Testis (tissue), 2 donors: ENCODE measurements at regions not wholly inside any gene's neighbourhood (a gene's known extent, or its start where the extent isn't known, plus 50 kb on each side); places are given as distances from the start of the nearest gene placed in this dataset.
"Not testable (repeated sequence)": the region's sequence is repeated elsewhere in the genome, so short reads cannot be mapped to it uniquely, and the experiment has no call there.

Experiments
- DNase-seq: peaks from one replicate; pipeline ENCODE4 v3.0.0-alpha.2; 2019
- H3K27ac ChIP-seq, 2 donors: fragments of 200-600 bp; sonication (generic); one replicate each; pipeline ENCODE4 v1.5.1; 2019
- H3K27me3 ChIP-seq: fragments of 200-600 bp; sonication (generic); one replicate; pipeline ENCODE4 v1.5.1; 2019
- H3K36me3 ChIP-seq: fragments of 200-600 bp; sonication (generic); one replicate; pipeline ENCODE4 v1.5.1; 2017; ENCODE audit warnings: low read depth; ENCODE audit errors: missing control alignments
- H3K4me1 ChIP-seq: fragments of 200-600 bp; sonication (generic); one replicate; pipeline ENCODE4 v1.5.1; 2019
- H3K4me3 ChIP-seq, 2 donors: fragments of 200-600 bp; sonication (generic); one replicate each; pipeline ENCODE4 v1.5.1; 2017 to 2019
- H3K9me3 ChIP-seq: fragments of 200-600 bp; sonication (generic); one replicate; pipeline ENCODE4 v1.5.1; 2017
- POLR2A ChIP-seq: fragments of 450-650 bp; IDR thresholded peaks from one replicate; pipeline ENCODE4 v1.6.1; 2017; ENCODE audit warnings: antibody characterized with exemption, mild to moderate bottlenecking, moderate library complexity
- WGBS, 2 donors: methylation state at CpG; one replicate each; pipeline ENCODE4 v1.1.5; 2018; 5-methylcytosine and 5-hydroxymethylcytosine counted together
- intact Hi-C: fragments of 100-400 bp; cut with DNase I; formaldehyde crosslinking; loops from one replicate; pipeline ENCODE4 v1.15.1; 2023; ENCODE audit warnings: low total_unique reads
- TF ChIP-seq, protein P1 (sequence below), 3 experiments: fragments of 450-650 bp in 2 of 3; fragments of 200-600 bp in 1 of 3; sonication (generic) in 1 of 3; IDR thresholded peaks; one replicate each; pipeline ENCODE4 v1.5.1; 2016 to 2019; ENCODE audit warnings: antibody characterized with exemption in 3 of 3, mild to moderate bottlenecking in 2 of 3, moderate library complexity in 1 of 3

GRCh38 chrX:114058988-114059418 lies 524.9 kb upstream of the HTR2C start:
- H3K4me3 ChIP-seq = no peak overlapping the region
- WGBS, 2 donors = 74 to 90% methylated on average over 6 to 15 of the region's 15 CpGs
- intact Hi-C loops = no loop called here
- TF ChIP-seq POLR2A = no peak
- TF ChIP-seq, protein P1, sequence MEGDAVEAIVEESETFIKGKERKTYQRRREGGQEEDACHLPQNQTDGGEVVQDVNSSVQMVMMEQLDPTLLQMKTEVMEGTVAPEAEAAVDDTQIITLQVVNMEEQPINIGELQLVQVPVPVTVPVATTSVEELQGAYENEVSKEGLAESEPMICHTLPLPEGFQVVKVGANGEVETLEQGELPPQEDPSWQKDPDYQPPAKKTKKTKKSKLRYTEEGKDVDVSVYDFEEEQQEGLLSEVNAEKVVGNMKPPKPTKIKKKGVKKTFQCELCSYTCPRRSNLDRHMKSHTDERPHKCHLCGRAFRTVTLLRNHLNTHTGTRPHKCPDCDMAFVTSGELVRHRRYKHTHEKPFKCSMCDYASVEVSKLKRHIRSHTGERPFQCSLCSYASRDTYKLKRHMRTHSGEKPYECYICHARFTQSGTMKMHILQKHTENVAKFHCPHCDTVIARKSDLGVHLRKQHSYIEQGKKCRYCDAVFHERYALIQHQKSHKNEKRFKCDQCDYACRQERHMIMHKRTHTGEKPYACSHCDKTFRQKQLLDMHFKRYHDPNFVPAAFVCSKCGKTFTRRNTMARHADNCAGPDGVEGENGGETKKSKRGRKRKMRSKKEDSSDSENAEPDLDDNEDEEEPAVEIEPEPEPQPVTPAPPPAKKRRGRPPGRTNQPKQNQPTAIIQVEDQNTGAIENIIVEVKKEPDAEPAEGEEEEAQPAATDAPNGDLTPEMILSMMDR (IDR thresholded peaks at IDR 0.05) = no peak
- no peaks in the 10 kb centered on the region for H3K4me1 ChIP-seq
- no peaks in the 10 kb centered on the region for H3K9me3 ChIP-seq
- H3K27me3 ChIP-seq = no peaks in the 10 kb centered on the region
- H3K36me3 ChIP-seq = no peaks in the 10 kb centered on the region
- no peak for DNase-seq
- no peak overlapping the region for H3K27ac ChIP-seq

GRCh38 chrX:114057422-114057821 lies 526.5 kb upstream of the HTR2C start:
- H3K4me1 ChIP-seq = not testable (repeated sequence)

GRCh38 chrX:114051667-114052315 lies 532.1 kb upstream of the HTR2C start:
- intact Hi-C loops = no loop called here
- H3K27me3 ChIP-seq = no peaks in the 10 kb centered on the region
- no peak for DNase-seq
- no peak overlapping the region for H3K4me3 ChIP-seq
- H3K9me3 ChIP-seq = no peaks in the 10 kb centered on the region
- H3K36me3 ChIP-seq = no peaks in the 10 kb centered on the region
- TF ChIP-seq, protein P1 (IDR thresholded peaks at IDR 0.05) = no peak
- no peak for TF ChIP-seq POLR2A
- no peak overlapping the region for H3K27ac ChIP-seq
- no peaks in the 10 kb centered on the region for H3K4me1 ChIP-seq
- 66 to 72% methylated on average over 4 of the region's 4 CpGs for WGBS, 2 donors

More at GRCh38 chrX:114057422-114057821, 526.5 kb upstream of the HTR2C start:
- DNase-seq, H3K27ac ChIP-seq, H3K27me3 ChIP-seq, H3K9me3 ChIP-seq, H3K4me3 ChIP-seq, intact Hi-C loops, H3K36me3 ChIP-seq: not testable (repeated sequence)
- WGBS, 2 donors = 91 to 94% methylated on average over 10 to 11 of the region's 11 CpGs

DNA sequence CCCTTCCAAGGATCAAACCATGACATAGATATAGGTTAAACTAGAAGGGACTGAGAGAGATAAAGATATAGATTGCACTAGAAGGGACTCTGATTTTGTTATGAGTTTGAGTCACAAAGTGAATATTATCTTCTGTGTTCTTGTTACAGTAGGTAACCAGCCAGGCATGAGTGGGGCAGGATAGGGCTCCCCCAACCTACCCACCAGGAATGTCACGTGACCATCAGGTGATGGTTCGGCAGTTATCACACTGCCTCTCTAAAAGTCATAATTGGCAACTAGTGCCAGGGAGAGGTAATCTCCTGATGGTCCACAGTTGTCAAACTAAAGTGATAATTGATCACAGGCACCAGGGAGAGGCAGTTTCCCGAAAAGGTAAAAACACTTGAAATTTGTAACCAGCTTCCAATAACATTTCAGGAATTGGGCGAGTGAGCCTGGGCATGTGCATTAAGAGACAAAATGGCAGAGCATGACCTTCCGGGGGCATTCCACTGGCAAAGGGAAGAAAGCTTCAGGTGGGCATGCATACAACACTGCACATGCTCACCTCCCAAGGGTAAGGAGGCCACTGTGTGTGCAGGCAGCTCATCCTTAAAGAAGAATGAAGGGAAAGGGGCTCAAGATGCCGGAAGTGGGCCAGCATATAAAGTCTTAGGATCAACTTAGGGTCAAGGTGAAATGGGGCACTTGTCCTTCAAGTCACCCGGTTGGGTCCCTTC lies 533.6 kb upstream of the HTR2C start:
- Histone ChIP-seq H3K27ac (no peak overlapping the region), H3K4me3 (no peak overlapping the region), H3K4me1 (no peaks in the 10 kb centered on the region), H3K36me3 (no peaks in the 10 kb centered on the region), H3K27me3 (no peaks in the 10 kb centered on the region), H3K9me3 (no peaks in the 10 kb centered on the region)
- DNase-seq = no peak
- TF ChIP-seq, protein P1 (IDR thresholded peaks at IDR 0.05) = no peak
- no peak for TF ChIP-seq POLR2A
- intact Hi-C loops = no loop called here
- WGBS, 2 donors = 93 to 94% methylated on average over 6 to 7 of the region's 7 CpGs

DNA sequence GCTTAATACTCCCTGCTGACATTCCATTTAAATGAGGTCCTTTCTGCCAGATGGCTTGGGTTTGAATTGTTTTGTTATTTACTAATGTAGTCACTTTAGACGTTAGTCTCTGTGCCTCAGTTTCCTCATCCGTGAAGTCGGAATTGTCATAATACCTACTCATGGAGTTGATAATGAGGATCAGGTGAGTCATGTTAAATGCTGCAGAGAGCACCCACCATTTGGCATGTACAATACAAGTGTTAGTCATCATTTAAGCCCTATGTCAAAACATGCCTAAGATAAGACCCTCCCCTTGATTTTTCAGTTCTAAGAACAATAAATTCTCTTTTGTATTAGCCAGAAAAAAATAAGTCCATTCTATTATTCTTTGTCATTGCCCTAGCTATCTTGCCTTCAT lies 534.8 kb upstream of the HTR2C start:
- no peak for DNase-seq
- TF ChIP-seq, protein P1 (IDR thresholded peaks at IDR 0.05) = no peak
- no peak for TF ChIP-seq POLR2A
- no peaks in the 10 kb centered on the region for H3K36me3 ChIP-seq
- no peak overlapping the region for H3K4me3 ChIP-seq
- WGBS, 2 donors = 82 to 83% methylated on average over 3 of the region's 3 CpGs
- intact Hi-C loops = no loop called here
- H3K9me3 ChIP-seq = no peaks in the 10 kb centered on the region
- no peak overlapping the region for H3K27ac ChIP-seq
- no peaks in the 10 kb centered on the region for H3K27me3 ChIP-seq
- H3K4me1 ChIP-seq = no peaks in the 10 kb centered on the region
